Transverse colon (tissue), 3 donors: ENCODE measurements at regions not wholly inside any gene's neighbourhood (a gene's known extent, or its start where the extent isn't known, plus 50 kb on each side); places are given as distances from the start of the nearest gene placed in this dataset.

Experiments
- CTCF ChIP-seq, 5 experiments: fragments of 200-600 bp in 3 of 5; fragments of 450-650 bp in 2 of 5; sonication (generic) in 3 of 5; IDR thresholded peaks; 1 replicate in 2 of 5; 2 replicates in 3 of 5; pipeline ENCODE4 v1.5.1; 2016 to 2017; ENCODE audit warnings: antibody characterized with exemption in 5 of 5, inconsistent platforms in 3 of 5, mild to moderate bottlenecking in 2 of 5, moderate library complexity in 1 of 5
- EP300 ChIP-seq: sonication (generic); formaldehyde crosslinking; IDR thresholded peaks from one replicate; pipeline ENCODE4 v1.6.1; 2017; ENCODE audit warnings: antibody characterized with exemption, low read depth

GRCh38 chr19:27674701-27675100 is 1538.2 kb downstream of the UQCRFS1 start:
- TF ChIP-seq CTCF (IDR thresholded peaks at IDR 0.05) (no peak), EP300 (no peak)
